SU-DHL-6 (cell line): ENCODE measurements at regions not wholly inside any gene's neighbourhood (a gene's known extent, or its start where the extent isn't known, plus 50 kb on each side); places are given as distances from the start of the nearest gene placed in this dataset.

Experiments used
- H2AFZ ChIP-seq: fragments of 200-600 bp; sonication (generic); 2 replicates; pipeline ENCODE4 v1.6.1; 2014; ENCODE audit warnings: low read depth, mild to moderate bottlenecking, moderate library complexity, mixed read lengths, antibody characterized with exemption, low read length; ENCODE audit not compliant: severe bottlenecking
- H3F3A ChIP-seq: fragments of 200-600 bp; shearing (Covaris generic); 2 replicates; pipeline ENCODE4 v1.6.0; 2016; ENCODE audit warnings: antibody characterized with exemption, mild to moderate bottlenecking; ENCODE audit not compliant: insufficient read depth
- H3K27ac ChIP-seq: fragments of 200-600 bp; sonication (generic); 2 replicates; pipeline ENCODE4 v1.5.1; 2016; ENCODE audit warnings: low read depth, mild to moderate bottlenecking, low read length, moderate library complexity, mixed read lengths
- H3K27me3 ChIP-seq: fragments of 200-600 bp; sonication (generic), shearing (Covaris generic); 2 replicates; pipeline ENCODE4 v1.6.0; 2014; ENCODE audit warnings: mild to moderate bottlenecking, low read length
- H3K36me3 ChIP-seq: fragments of 200-600 bp; sonication (generic); 2 replicates; pipeline ENCODE4 v1.6.1; 2014; ENCODE audit warnings: mild to moderate bottlenecking, low read length, mixed read lengths
- H3K4me2 ChIP-seq: fragments of 300-600, 200-600 bp; shearing (Covaris generic), sonication (generic); 2 replicates; pipeline ENCODE4 v1.6.0; 2014; ENCODE audit warnings: low read length, low read depth, mild to moderate bottlenecking; ENCODE audit not compliant: poor library complexity, severe bottlenecking
- H3K4me3 ChIP-seq: fragments of 200-600 bp; sonication (generic); 2 replicates; pipeline ENCODE4 v1.5.1; 2014; ENCODE audit warnings: antibody characterized with exemption, low read length, mild to moderate bottlenecking, mixed read lengths; ENCODE audit not compliant: insufficient read depth, poor library complexity, severe bottlenecking
- H3K79me2 ChIP-seq: fragments of 200-600 bp; sonication (generic); 2 replicates; pipeline ENCODE4 v1.6.1; 2014; ENCODE audit warnings: mild to moderate bottlenecking, low read length, moderate library complexity; ENCODE audit not compliant: insufficient read depth
- H3K9ac ChIP-seq: fragments of 200-600 bp; sonication (generic); 2 replicates; pipeline ENCODE4 v1.7.0; 2014; ENCODE audit warnings: mild to moderate bottlenecking, low read length
- H3K9me2 ChIP-seq: fragments of 200-600 bp; sonication (generic); replicated peaks from 2 replicates; pipeline ENCODE4 v1.6.1; 2014; ENCODE audit warnings: low read length; ENCODE audit not compliant: insufficient read depth
- H3K9me3 ChIP-seq: fragments of 200-600 bp; sonication (generic); 2 replicates; pipeline ENCODE4 v1.6.1; 2014; ENCODE audit warnings: low read length, mixed read lengths; ENCODE audit not compliant: insufficient read depth
- H4K20me1 ChIP-seq: fragments of 200-600 bp; sonication (generic); 2 replicates; pipeline ENCODE4 v1.6.1; 2014; ENCODE audit warnings: low read depth, mild to moderate bottlenecking, antibody characterized with exemption, low read length, moderate library complexity, mixed read lengths
- CTCF ChIP-seq: fragments of 200-600 bp; sonication (generic); IDR thresholded peaks from one replicate; pipeline ENCODE4 v1.5.1; 2017; ENCODE audit warnings: antibody characterized with exemption, mild to moderate bottlenecking, low read length, moderate library complexity; ENCODE audit not compliant: insufficient read depth, poor library complexity, severe bottlenecking
- EZH2phosphoT487 ChIP-seq: fragments of 200-600 bp; sonication (generic), shearing (Covaris generic); conservative IDR thresholded peaks from 2 replicates; pipeline ENCODE4 v1.6.1; 2018; ENCODE audit warnings: mild to moderate bottlenecking, antibody characterized with exemption, low read length, moderate library complexity, mixed read lengths

- Histone ChIP-seq H3K9me3 (no peaks in the 10 kb centered on the region), H3F3A (no peaks in the 10 kb centered on the region), H3K4me2 (no peak overlapping the region), H3K9me2 (no peaks in the 10 kb centered on the region), H3K36me3 (no peaks in the 10 kb centered on the region), H3K4me3 (no peak overlapping the region), H3K79me2 (no peaks in the 10 kb centered on the region), H2AFZ (no peak overlapping the region), H4K20me1 (no peaks in the 10 kb centered on the region), H3K27me3 (no peaks in the 10 kb centered on the region), H3K27ac (no peak overlapping the region), H3K9ac (no peak overlapping the region)
- TF ChIP-seq EZH2phosphoT487 (no peak), CTCF (no peak)
Observed at GRCh38 chr6:74070711-74071110, 374.7 kb downstream of the CD109 start.

GRCh38 chr6:74070091-74070490, 374.1 kb downstream of the CD109 start:
- Histone ChIP-seq H3K27ac (no peak overlapping the region), H3K27me3 (no peaks in the 10 kb centered on the region), H3K79me2 (no peaks in the 10 kb centered on the region), H3K4me2 (no peak overlapping the region), H2AFZ (no peak overlapping the region), H3K4me3 (no peak overlapping the region), H4K20me1 (no peaks in the 10 kb centered on the region), H3F3A (no peaks in the 10 kb centered on the region), H3K9me2 (no peaks in the 10 kb centered on the region), H3K9me3 (no peaks in the 10 kb centered on the region), H3K9ac (no peak overlapping the region), H3K36me3 (no peaks in the 10 kb centered on the region)
- TF ChIP-seq EZH2phosphoT487 (no peak), CTCF (no peak)

GRCh38 chr6:74069089-74069581, 373.1 kb downstream of the CD109 start:
- H3K79me2 ChIP-seq: no peaks in the 10 kb centered on the region
- no peaks in the 10 kb centered on the region for H4K20me1 ChIP-seq
- H3K4me3 ChIP-seq: no peak overlapping the region
- H3K36me3 ChIP-seq: no peaks in the 10 kb centered on the region
- no peak for TF ChIP-seq EZH2phosphoT487
- no peak for TF ChIP-seq CTCF
- no peaks in the 10 kb centered on the region for H3K27me3 ChIP-seq
- H3K9ac ChIP-seq: no peak overlapping the region
- H3F3A ChIP-seq: no peaks in the 10 kb centered on the region
- no peak overlapping the region for H3K4me2 ChIP-seq
- no peak overlapping the region for H3K27ac ChIP-seq
- H2AFZ ChIP-seq: no peak overlapping the region
- H3K9me2 ChIP-seq: no peaks in the 10 kb centered on the region
- H3K9me3 ChIP-seq: no peaks in the 10 kb centered on the region
